Cerebellar nuclear complex (tissue), 1 donor: ENCODE measurements at regions not wholly inside any gene's neighbourhood (a gene's known extent, or its start where the extent isn't known, plus 50 kb on each side); places are given as distances from the start of the nearest gene placed in this dataset.

Experiments used
- DNase-seq, 2 experiments: peaks; one replicate each; lab custom pipeline; 2025; lab: John Stamatoyannopoulos, UW

GRCh38 chr16:76900285-76901263 lies 290.4 kb upstream of the MON1B start:
- no peak for DNase-seq

DNA sequence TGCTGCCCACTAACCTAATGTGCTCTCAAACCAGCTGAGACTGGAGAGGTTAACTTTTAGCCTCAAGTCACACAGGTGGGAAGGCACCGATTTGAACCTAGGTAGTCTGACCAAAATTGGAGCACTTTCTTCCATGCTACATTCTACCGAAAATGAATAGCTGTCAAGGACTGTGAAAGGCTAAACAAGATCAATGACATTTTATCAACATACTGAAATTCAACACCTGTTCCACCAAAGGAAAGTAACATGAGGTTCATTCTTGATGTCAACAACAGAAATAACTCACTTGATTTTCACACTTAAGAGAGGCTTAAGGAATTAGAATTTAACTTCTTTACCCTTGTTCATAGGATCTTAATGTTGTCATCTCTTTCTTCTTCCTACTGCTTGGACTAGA lies 284.4 kb upstream of the MON1B start:
- no peak for DNase-seq

- DNase-seq, result no peak
Measured at GRCh38 chr16:76910931-76911330, 280.1 kb upstream of the MON1B start.

- DNase-seq, result no peak
Measured at GRCh38 chr16:76913046-76913445, 277.9 kb upstream of the MON1B start.

- DNase-seq, result no peak
Measured at GRCh38 chr16:76926042-76926441, 264.9 kb upstream of the MON1B start.

- no peak for DNase-seq
Measured at GRCh38 chr16:76926595-76926994, 264.4 kb upstream of the MON1B start.

GRCh38 chr16:76931186-76931585 lies 259.8 kb upstream of the MON1B start:
- DNase-seq, result no peak

- DNase-seq, result no peak
Measured at GRCh38 chr16:76932541-76933211, 258.3 kb upstream of the MON1B start.

DNA sequence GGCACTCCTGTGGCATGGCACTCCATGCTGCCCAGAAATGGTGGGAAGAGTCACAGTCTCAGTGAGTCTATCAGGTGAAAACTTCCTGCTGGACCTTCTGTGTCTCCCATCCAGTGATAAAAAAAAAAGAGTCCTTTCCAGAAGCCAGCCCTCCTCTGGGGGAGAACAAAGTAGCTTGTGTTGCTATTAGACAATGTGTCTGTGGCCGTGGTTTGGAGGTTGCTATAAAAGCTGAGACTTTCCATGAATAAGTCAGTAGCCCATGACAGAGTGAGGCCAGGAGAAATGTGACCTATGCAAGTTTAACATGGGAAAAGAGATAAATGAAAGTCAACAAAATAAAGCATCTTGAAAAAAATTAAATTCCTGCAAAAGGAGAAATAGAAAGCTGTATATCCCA lies 250.7 kb upstream of the MON1B start:
- DNase-seq, result no peak

- no peak for DNase-seq
Measured at GRCh38 chr16:76941113-76941512, 249.9 kb upstream of the MON1B start.

- no peak for DNase-seq
Measured at GRCh38 chr16:76942089-76942488, 248.9 kb upstream of the MON1B start.

GRCh38 chr16:76943921-76944320 lies 247.1 kb upstream of the MON1B start:
- DNase-seq, result no peak

DNA sequence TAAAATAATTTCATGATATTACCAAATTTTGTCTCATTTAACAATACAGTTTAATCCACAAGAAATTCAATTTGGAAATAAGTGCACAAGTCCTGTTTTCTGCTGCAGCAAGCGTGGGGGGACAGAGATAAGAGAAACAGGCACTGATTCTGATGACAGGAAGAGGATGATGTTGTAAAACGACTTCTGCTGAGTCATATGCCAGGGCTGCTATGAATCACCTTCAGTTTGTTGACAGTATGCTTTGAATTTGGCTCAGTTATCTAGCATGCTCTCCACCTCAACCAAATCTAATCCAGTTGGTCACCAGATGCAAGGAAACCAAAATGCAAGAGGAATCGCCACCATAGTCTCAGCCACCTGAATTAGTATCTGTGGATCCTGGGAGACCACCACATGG lies 244.1 kb upstream of the MON1B start:
- DNase-seq, result no peak

- DNase-seq, result no peak
Measured at GRCh38 chr16:76947749-76948148, 243.2 kb upstream of the MON1B start.

DNA sequence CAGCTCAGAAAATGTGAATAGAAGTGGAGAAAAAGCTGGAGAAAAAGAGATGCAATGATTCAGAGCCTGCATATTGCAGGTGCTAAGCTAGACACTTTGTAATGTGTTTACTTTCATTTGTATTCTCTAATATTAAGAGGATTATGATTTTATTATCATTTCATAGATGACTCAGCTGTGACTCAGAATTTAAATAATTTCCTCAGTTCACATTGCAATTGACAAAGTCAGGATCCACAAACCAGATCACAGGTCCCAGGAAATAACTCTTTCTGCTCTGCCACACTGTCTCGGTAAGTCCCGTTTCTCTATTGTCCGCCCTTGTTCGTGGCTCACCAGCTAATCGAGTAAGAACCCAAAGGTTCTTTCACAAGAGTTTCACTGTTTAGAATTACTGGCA lies 235.4 kb upstream of the MON1B start:
- DNase-seq, result no peak

GRCh38 chr16:76956394-76956793 lies 234.6 kb upstream of the MON1B start:
- no peak for DNase-seq

DNA sequence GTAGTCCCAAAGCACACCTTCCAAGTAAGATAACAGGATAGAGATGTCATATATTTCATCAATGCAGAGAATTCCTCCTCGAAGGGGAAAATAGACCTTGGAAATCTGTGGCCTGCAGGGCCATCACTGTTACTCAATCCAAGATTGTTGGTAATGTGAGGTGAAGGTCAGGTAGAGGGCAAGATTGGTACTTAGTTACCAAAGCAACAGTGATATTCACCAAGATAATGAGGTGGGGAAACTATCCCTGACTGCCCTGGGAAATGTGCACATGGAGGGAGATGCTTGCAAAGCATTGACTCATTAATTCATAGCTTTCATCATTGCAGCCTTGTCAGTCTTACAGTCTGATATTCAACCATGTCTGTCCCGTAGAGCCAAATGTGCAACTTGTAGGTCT lies 234.1 kb upstream of the MON1B start:
- DNase-seq, result no peak

- DNase-seq, result no peak
Measured at GRCh38 chr16:76959166-76959565, 231.8 kb upstream of the MON1B start.

DNA sequence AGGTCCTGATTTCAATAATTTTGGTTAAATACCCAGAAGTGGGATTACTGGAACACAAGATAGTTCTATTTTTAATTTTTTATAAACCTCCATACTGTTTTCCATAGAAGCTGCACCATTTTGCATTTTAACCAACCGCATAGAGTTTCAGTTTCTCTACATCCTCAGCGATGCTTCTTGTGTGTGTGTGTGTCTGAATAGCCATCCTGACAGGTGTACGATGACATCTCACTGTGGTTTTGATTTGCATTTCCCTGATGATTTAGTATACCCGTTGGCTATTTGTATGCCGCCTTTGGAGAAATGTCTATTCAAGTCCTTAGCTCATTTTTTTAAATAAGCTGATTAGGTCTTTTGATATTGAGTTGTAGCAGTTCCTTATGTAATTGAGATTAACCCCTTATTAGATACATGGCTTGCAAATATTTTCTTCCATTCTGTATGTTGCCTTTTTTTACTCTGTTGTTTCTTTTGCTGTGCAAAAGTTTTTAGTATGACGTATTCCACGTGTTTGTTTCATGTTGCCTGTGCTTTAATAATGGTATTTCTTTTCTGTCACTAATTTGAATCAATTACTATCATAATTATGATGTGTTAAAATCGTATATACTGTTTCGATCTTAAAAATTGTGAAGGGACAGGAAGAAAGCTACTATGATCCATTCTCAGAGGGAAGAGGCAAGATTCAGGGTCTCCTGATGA lies 227.2 kb upstream of the MON1B start:
- DNase-seq, result no peak

- no peak for DNase-seq
Measured at GRCh38 chr16:76964464-76965154, 226.4 kb upstream of the MON1B start.

DNA sequence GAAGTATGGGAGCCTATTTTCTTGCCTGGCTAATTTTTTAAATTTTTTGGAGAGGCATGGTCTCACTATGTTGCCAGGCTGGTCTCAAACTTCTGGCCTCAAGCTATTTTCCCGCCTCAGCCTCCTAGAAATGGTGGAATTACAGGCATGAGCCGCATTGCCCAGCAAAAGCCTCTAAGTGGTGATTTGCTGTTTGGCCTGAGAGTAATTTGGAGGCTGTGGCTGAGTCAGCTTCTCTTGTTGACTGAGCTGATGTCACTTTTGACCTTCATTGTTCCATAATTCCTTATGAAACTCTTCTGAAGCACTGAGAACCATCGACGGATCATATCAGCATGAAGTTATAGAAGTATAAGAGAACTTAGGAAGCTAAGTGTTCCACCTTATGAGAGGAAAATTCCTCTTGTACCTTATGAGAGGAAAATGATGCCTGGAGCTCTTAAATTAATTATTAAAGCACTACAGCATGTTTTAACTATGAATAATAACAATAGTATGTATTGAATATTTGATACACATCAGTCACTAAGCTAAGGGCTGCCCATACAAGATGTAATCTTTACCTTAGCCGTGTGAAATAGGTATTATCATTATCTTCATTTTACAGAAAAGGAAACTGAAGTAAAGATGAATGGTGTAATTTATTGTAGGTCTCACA lies 220.8 kb upstream of the MON1B start:
- no peak for DNase-seq

GRCh38 chr16:76970745-76971099 lies 220.3 kb upstream of the MON1B start:
- DNase-seq, result no peak
